SK-N-MC (cell line): ENCODE measurements at regions not wholly inside any gene's neighbourhood (a gene's known extent, or its start where the extent isn't known, plus 50 kb on each side); places are given as distances from the start of the nearest gene placed in this dataset.

Experiments
- EZH2 ChIP-seq: fragments of 200-600 bp; sonication (generic); IDR thresholded peaks from one replicate; pipeline ENCODE4 v1.6.1; 2017; ENCODE audit warnings: antibody characterized with exemption
- FOXP2 ChIP-seq: optimal IDR thresholded peaks from 2 replicates; pipeline ENCODE3; 2011; ENCODE audit warnings: mild to moderate bottlenecking, moderate library complexity; ENCODE audit not compliant: insufficient read depth; ENCODE audit errors: extremely low read length, control extremely low read depth
- POLR2AphosphoS5 ChIP-seq: IDR thresholded peaks from 2 replicates; pipeline ENCODE4 v1.6.1; 2012; ENCODE audit warnings: mild to moderate bottlenecking, low read depth, low read length, borderline replicate concordance

DNA sequence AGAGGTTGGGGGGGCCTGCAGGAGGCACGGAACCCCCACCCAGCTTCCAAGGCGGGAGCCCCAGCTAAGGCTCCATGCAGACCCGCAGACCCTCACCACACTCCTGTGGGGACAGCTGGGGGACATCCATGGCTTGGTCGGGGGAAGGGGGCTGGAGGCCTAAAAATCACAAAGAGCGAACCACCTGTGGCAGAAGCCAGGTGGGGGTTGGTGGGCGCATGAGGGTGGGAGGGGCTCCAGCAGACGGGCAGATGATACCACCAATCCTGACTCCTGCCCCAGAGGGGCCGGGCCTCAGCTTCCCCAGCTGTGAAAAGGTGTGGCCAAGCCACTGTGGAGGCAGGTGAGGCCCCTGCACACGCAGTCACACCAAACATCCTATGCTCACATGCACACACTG is 111.6 kb downstream of the FAM53A start:
- no peak for TF ChIP-seq POLR2AphosphoS5
- no peak for TF ChIP-seq EZH2
- no peak for TF ChIP-seq FOXP2
